GM04503 (cell line): ENCODE measurements at regions not wholly inside any gene's neighbourhood (a gene's known extent, or its start where the extent isn't known, plus 50 kb on each side); places are given as distances from the start of the nearest gene placed in this dataset.

Experiments
- DNase-seq: peaks from one replicate; pipeline ENCODE4 v3.0.0-alpha.2; 2012; ENCODE audit warnings: low read depth

DNA sequence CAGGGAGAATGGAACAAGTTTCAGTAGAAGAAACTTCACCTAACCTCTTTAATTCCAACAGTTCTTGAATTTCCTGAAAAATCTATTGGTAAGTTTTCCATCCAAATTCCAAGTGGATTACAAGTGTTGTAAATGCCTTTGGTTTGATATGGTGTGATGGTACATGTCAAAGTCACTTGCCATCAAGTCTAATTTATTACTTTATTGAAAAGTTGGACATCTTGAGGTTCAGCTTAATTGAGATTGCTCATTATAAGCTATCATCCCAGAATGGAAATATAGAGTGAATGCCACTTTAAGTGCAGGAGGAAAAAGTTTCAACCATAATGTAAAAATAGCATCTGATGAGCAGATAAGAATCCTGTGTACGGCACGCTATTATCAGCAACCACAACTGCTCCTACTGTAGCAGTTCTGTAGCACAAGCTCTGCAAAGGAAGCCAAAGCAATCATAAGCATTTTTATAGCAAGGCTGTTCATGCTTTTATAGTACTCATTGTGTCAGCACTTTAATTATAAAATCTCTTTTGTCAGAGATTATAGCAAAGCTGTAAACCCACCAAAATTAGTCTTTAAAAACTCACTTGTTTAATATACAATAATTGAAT is 991.8 kb upstream of the PHF14 start:
- no peak for DNase-seq

DNA sequence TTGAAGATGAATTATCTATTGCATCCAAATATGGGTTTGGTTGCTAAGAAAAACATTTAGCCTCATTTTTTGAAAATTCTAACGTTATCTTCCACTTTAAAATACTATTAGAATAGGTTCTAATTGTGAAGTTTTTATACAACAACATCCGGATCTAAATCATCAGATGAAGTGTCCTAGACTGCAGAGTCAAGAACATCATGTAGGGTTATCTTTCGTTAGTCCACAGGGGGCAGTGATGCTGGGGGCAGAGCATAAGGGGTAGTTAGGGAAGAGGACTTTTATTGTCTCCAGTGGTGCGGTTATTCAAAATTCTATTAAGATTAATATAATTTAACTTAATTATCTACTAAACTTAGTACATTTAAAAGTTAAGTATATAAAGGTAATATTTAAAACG is 990.6 kb upstream of the PHF14 start:
- DNase-seq = no peak

DNA sequence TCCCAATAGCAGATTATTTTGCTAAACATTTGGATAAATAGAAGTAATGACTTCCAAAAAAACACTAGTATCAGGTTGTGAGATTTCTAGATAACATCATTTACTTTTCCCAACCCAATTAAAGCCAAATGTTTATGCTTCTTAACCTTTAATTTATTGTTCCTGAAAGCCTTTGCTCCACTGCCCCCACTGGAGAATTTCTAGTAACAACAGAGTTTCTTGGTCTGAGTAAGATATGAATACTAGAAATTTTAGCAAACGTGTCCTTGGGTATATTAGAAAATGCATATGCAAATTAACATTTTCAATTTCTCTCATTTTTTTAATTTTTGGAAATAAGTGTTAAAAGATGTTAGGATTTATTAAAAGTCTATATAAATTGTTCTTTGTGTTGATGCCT is 958.0 kb upstream of the PHF14 start:
- no peak for DNase-seq

GRCh38 chr7:10022480-10022879 is 951.2 kb upstream of the PHF14 start:
- no peak for DNase-seq

DNA sequence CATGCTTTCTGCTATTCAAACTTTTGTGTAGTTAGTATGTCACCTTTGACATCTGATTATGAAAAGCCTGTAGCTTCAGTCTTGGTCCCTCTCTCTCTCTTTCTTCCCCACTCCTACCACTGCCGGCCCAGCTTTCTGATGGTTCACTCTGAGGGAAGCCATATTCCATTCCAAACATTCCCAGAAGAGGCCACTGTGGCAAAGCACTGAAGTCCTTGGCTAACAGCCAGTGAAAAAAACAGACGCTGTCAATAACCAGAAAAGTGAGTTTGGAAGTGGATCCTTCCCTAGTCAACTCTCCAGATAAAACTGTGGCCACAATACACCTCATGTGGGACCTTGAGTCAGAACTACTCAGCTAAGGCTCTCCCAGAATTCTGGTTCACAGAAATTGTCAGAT is 950.7 kb upstream of the PHF14 start:
- no peak for DNase-seq

DNA sequence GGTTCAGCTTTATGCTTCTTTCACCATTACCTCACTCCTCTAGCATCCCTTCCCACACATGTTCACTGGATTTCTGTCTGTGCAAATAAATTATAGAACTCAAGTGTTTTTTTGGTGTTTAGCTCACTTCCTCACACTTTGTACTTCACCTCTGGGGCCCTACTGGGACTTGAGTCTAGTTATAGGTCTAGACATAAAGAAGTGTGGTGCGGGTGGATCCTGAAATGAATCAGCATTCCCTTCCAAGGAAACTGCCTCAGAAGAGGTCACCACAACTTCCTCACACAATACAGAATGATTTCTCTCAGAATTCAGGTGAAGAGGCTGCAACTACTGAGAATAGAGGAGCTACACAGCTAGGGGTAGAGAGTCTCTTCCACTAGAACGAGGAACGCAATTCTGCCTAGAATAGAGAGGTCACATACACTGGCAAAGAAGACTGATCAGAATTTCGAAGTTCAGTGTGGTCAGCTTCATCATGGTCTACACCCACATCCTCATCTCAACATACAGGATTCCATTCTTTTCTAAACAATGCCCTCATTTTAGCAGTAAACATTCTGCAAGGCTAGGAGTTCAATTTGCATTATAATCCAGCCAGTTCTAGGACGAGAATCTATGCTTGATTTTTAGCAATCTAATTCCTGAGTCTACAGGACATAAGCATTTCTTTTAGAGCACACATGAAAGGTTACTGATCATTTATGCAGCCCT is 938.7 kb upstream of the PHF14 start:
- no peak for DNase-seq

DNA sequence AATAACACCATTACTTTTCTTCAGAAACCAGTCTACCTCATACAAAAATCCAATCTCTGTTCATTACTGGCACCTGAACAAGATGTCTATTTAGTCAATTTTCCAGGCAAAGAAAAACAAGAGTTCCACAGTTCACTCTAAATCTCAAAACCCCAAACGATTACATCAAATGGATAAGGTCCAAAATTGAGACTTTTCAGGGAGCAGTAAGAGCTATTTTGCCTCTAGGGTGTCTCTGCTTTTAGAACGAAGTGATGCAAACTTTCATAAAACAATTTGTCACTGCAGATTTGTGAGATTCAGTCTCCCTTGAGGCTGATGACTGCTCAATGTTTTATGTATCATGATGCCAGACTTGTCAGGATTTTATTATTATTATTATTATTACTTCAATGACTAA is 937.0 kb upstream of the PHF14 start:
- no peak for DNase-seq

DNA sequence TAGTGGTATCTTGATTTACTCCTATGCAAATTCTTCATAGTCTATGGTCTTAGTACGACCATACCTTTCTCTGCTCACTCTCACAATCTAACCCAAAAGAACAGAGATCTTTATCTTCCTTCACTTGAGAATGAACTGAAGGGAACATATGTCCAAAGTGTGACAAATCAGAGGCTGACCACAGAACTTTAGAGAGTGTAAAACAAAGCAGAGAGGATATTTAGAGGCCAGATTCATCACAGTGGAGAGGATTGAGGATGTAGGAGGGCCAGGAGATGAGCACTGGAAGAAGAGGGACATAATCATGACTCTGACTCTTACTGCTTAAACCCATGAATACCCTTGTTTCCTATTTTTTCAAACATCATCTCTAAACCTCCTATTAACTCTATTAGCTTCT is 935.3 kb upstream of the PHF14 start:
- no peak for DNase-seq

DNA sequence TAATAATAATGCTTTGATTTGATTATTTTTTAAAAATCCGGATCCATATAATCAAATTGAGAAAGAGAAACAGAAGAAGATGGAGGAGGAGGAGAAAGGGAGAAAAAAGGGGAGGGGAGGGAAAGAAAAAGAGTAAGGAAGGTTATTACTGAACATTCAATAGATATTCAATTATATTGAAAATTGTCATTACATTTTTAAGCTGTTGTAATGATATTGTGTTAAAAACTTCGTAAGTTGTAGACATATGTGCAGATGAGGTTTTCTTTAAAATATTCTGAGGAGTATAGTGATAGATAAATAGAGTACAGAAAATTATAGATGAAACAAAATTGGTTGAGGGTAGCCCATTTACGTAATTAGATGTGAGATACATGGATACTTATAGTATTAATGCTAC is 933.0 kb upstream of the PHF14 start:
- no peak for DNase-seq

GRCh38 chr7:10070899-10071298 is 902.8 kb upstream of the PHF14 start:
- no peak for DNase-seq

DNA sequence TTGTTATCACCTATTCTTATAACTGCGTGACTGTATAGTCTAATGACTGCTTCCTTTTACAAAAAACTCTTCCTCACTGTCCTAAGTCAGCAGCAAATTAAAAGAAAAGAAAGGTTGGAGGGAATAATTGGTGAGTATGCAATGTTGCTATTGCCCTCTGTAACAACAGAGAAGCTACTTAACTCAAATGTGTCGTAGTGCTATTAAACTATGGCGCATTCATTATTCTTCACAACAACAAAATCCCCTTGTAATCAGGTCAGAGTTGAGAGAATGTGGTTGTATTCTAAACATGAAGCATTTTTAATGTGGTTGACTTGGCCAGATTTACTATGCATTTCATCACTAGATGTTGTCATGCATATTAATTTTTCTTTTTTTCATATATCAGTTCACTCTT is 897.8 kb upstream of the PHF14 start:
- DNase-seq = no peak

- no peak for DNase-seq
These were observed 896.9 kb upstream of the PHF14 start for GRCh38 chr7:10076660-10077300.

- no peak for DNase-seq
These were observed 894.1 kb upstream of the PHF14 start for GRCh38 chr7:10079572-10079971.

- no peak for DNase-seq
These were observed 890.8 kb upstream of the PHF14 start for GRCh38 chr7:10082896-10083295.

DNA sequence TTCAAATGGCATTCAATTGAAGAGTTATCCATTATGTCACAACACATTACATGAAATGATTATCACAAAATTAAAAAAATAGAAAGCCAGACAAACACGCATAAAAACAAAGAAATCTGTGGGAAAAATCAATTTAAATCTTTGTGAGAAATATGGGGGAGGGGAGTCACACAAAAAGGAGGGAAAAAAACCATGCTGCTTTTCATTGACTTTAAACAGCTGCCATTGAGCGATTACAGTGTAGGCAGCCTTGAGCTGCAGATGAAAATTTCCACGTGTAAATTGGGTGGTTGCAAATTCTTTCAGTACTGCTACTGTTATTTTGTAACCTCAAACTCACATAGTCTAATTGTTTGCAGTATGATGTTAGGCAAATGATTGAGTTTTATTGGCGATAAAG is 889.9 kb upstream of the PHF14 start:
- DNase-seq = no peak

DNA sequence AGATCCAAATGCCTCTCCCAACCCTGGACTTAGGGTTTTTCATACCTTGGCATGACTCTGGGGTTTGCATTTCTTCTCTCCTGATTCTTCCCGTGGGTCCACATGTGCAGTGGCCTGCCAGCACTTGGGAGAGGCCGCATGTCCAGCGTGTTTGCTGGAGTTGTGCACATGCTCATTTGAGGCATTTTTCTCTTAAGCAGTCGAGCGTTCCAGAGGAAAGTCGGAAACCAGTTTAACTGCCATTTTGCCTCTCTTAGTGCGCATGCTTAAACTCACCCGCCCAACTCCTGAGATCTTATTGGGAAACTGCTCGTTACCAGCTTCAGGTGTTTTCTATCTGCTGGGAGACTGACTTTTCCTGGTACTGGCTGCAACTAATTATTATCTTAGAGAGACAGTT is 888.4 kb upstream of the PHF14 start:
- no peak for DNase-seq

GRCh38 chr7:10100572-10100971 is 873.1 kb upstream of the PHF14 start:
- no peak for DNase-seq

GRCh38 chr7:10101351-10101750 is 872.3 kb upstream of the PHF14 start:
- DNase-seq = no peak

- DNase-seq = no peak
These were observed 869.4 kb upstream of the PHF14 start for GRCh38 chr7:10104292-10104691.

DNA sequence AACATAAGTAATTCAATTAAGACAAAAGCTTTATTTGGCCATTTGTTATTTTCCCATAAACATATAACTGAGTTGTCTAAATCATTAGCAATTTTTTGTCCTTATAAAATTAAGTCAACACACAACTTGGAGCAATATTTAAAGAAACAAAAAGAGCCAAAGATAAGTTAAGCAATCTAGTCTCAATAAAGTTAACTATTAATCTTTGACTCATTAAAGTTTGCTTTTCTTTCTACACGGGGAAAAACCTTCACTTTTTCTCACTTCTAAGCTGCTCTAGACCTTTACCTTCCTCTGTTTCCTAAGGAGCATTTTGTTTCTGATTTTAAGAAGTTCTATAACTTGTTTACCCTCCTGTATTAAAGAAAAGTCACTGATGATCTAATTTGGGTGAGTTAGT is 867.1 kb upstream of the PHF14 start:
- no peak for DNase-seq

DNA sequence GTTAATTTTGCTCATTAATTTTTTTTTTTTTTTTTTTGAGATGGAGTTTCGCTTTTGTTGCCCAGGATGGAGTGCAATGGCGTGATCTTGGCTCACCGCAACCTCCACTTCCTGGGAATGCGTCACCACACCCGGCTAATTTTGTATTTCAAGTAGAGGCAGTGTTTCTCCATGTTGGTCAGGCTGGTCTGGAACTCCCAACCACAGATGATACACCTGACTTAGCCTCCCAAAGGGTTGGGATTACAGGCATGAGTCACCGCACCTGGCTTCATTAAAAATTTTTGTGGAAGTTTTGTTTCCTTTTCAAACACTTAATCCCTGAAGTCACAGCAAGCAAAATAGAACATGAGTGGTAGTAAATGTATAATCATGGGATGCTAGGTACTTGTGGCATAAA is 857.2 kb upstream of the PHF14 start:
- no peak for DNase-seq

DNA sequence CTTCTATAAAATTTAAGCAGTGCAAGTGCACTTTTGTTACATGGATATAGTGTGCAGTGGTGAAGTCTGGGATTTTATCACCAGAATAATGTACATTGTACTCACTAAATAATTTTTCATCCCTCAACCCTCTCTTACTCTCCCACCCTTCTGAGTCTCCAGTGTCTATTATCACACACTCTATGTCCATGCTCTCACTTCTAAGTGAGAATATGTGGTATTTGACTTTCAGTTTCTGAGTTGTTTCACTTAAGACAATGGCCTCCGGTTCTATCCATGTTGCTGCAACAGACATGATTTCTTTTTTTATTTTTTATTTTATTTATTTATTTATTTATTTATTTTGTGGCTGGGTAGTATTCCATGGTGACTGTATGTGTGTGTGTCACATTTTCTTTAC is 855.9 kb upstream of the PHF14 start:
- no peak for DNase-seq

- no peak for DNase-seq
These were observed 852.7 kb upstream of the PHF14 start for GRCh38 chr7:10120936-10121335.

- no peak for DNase-seq
These were observed 852.0 kb upstream of the PHF14 start for GRCh38 chr7:10121631-10122030.
